SU-DHL-6 (cell line): ENCODE measurements at regions not wholly inside any gene's neighbourhood (a gene's known extent, or its start where the extent isn't known, plus 50 kb on each side); places are given as distances from the start of the nearest gene placed in this dataset.

Experiments
- H2AFZ ChIP-seq: fragments of 200-600 bp; sonication (generic); 2 replicates; pipeline ENCODE4 v1.6.1; 2014; ENCODE audit warnings: low read depth, mild to moderate bottlenecking, moderate library complexity, mixed read lengths, antibody characterized with exemption, low read length; ENCODE audit not compliant: severe bottlenecking
- H3F3A ChIP-seq: fragments of 200-600 bp; shearing (Covaris generic); 2 replicates; pipeline ENCODE4 v1.6.0; 2016; ENCODE audit warnings: antibody characterized with exemption, mild to moderate bottlenecking; ENCODE audit not compliant: insufficient read depth
- H3K27ac ChIP-seq: fragments of 200-600 bp; sonication (generic); 2 replicates; pipeline ENCODE4 v1.5.1; 2016; ENCODE audit warnings: low read depth, mild to moderate bottlenecking, low read length, moderate library complexity, mixed read lengths
- H3K27me3 ChIP-seq: fragments of 200-600 bp; sonication (generic), shearing (Covaris generic); 2 replicates; pipeline ENCODE4 v1.6.0; 2014; ENCODE audit warnings: mild to moderate bottlenecking, low read length
- H3K36me3 ChIP-seq: fragments of 200-600 bp; sonication (generic); 2 replicates; pipeline ENCODE4 v1.6.1; 2014; ENCODE audit warnings: mild to moderate bottlenecking, low read length, mixed read lengths
- H3K4me2 ChIP-seq: fragments of 300-600, 200-600 bp; shearing (Covaris generic), sonication (generic); 2 replicates; pipeline ENCODE4 v1.6.0; 2014; ENCODE audit warnings: low read length, low read depth, mild to moderate bottlenecking; ENCODE audit not compliant: poor library complexity, severe bottlenecking
- H3K4me3 ChIP-seq: fragments of 200-600 bp; sonication (generic); 2 replicates; pipeline ENCODE4 v1.5.1; 2014; ENCODE audit warnings: antibody characterized with exemption, low read length, mild to moderate bottlenecking, mixed read lengths; ENCODE audit not compliant: insufficient read depth, poor library complexity, severe bottlenecking
- H3K79me2 ChIP-seq: fragments of 200-600 bp; sonication (generic); 2 replicates; pipeline ENCODE4 v1.6.1; 2014; ENCODE audit warnings: mild to moderate bottlenecking, low read length, moderate library complexity; ENCODE audit not compliant: insufficient read depth
- H3K9ac ChIP-seq: fragments of 200-600 bp; sonication (generic); 2 replicates; pipeline ENCODE4 v1.7.0; 2014; ENCODE audit warnings: mild to moderate bottlenecking, low read length
- H3K9me2 ChIP-seq: fragments of 200-600 bp; sonication (generic); replicated peaks from 2 replicates; pipeline ENCODE4 v1.6.1; 2014; ENCODE audit warnings: low read length; ENCODE audit not compliant: insufficient read depth
- H3K9me3 ChIP-seq: fragments of 200-600 bp; sonication (generic); 2 replicates; pipeline ENCODE4 v1.6.1; 2014; ENCODE audit warnings: low read length, mixed read lengths; ENCODE audit not compliant: insufficient read depth
- H4K20me1 ChIP-seq: fragments of 200-600 bp; sonication (generic); 2 replicates; pipeline ENCODE4 v1.6.1; 2014; ENCODE audit warnings: low read depth, mild to moderate bottlenecking, antibody characterized with exemption, low read length, moderate library complexity, mixed read lengths
- CTCF ChIP-seq: fragments of 200-600 bp; sonication (generic); IDR thresholded peaks from one replicate; pipeline ENCODE4 v1.5.1; 2017; ENCODE audit warnings: antibody characterized with exemption, mild to moderate bottlenecking, low read length, moderate library complexity; ENCODE audit not compliant: insufficient read depth, poor library complexity, severe bottlenecking
- EZH2phosphoT487 ChIP-seq: fragments of 200-600 bp; sonication (generic), shearing (Covaris generic); conservative IDR thresholded peaks from 2 replicates; pipeline ENCODE4 v1.6.1; 2018; ENCODE audit warnings: mild to moderate bottlenecking, antibody characterized with exemption, low read length, moderate library complexity, mixed read lengths

- H3K27ac ChIP-seq, result no peak overlapping the region
- TF ChIP-seq CTCF (no peak), EZH2phosphoT487 (no peak)
- no peaks in the 10 kb centered on the region for H3K9me2 ChIP-seq
Measured at GRCh38 chr18:10312326-10313015, 142.0 kb upstream of the APCDD1 start.

GRCh38 chr18:10313016-10313342, 141.5 kb upstream of the APCDD1 start:
- Histone ChIP-seq H3K27ac (no peak overlapping the region), H3K4me3 (no peak overlapping the region), H3K36me3 (no peaks in the 10 kb centered on the region), H3K9ac (no peak overlapping the region), H3K27me3 (no peaks in the 10 kb centered on the region), H2AFZ (no peak overlapping the region), H3K79me2 (no peaks in the 10 kb centered on the region), H3K9me3 (no peaks in the 10 kb centered on the region), H3K4me2 (no peak overlapping the region), H4K20me1 (no peaks in the 10 kb centered on the region), H3F3A (no peaks in the 10 kb centered on the region), H3K9me2 (no peaks in the 10 kb centered on the region)
- TF ChIP-seq EZH2phosphoT487 (no peak), CTCF (no peak)

More at GRCh38 chr18:10312326-10313015, 142.0 kb upstream of the APCDD1 start:
- Histone ChIP-seq H4K20me1 (no peaks in the 10 kb centered on the region), H3K4me2 (no peak overlapping the region), H3K9ac (no peak overlapping the region), H3K36me3 (no peaks in the 10 kb centered on the region), H3K79me2 (no peaks in the 10 kb centered on the region), H3K9me3 (no peaks in the 10 kb centered on the region), H3K27me3 (no peaks in the 10 kb centered on the region), H3F3A (no peaks in the 10 kb centered on the region), H2AFZ (no peak overlapping the region), H3K4me3 (no peak overlapping the region)

- H2AFZ ChIP-seq, result no peak overlapping the region
- no peak overlapping the region for H3K4me2 ChIP-seq
- no peak overlapping the region for H3K9ac ChIP-seq
- H3K27me3 ChIP-seq, result no peaks in the 10 kb centered on the region
- no peaks in the 10 kb centered on the region for H3F3A ChIP-seq
- no peak overlapping the region for H3K27ac ChIP-seq
- no peaks in the 10 kb centered on the region for H3K9me2 ChIP-seq
- no peaks in the 10 kb centered on the region for H3K9me3 ChIP-seq
- H3K36me3 ChIP-seq, result no peaks in the 10 kb centered on the region
- H4K20me1 ChIP-seq, result no peaks in the 10 kb centered on the region
- no peaks in the 10 kb centered on the region for H3K79me2 ChIP-seq
- H3K4me3 ChIP-seq, result no peak overlapping the region
- TF ChIP-seq CTCF (no peak), EZH2phosphoT487 (no peak)
Measured at GRCh38 chr18:10314066-10314465, 140.4 kb upstream of the APCDD1 start.
